IPS DF 4.7 (cell line): ENCODE measurements at regions not wholly inside any gene's neighbourhood (a gene's known extent, or its start where the extent isn't known, plus 50 kb on each side); places are given as distances from the start of the nearest gene placed in this dataset.

ENCODE experiments used
- DNase-seq: peaks from one replicate; pipeline ENCODE4 v3.0.0-alpha.2; 2013; ENCODE audit warnings: low spot score; ENCODE audit errors: extremely low read depth

GRCh38 chr10:123485341-123485960 lies 180.7 kb upstream of the GPR26 start:
- no peak for DNase-seq

GRCh38 chr10:123488436-123488835 lies 177.7 kb upstream of the GPR26 start:
- DNase-seq: no peak

GRCh38 chr10:123491364-123491763 lies 174.8 kb upstream of the GPR26 start:
- DNase-seq: no peak

- DNase-seq: no peak
Measured at GRCh38 chr10:123492016-123492415, 174.1 kb upstream of the GPR26 start.

GRCh38 chr10:123494301-123494808 lies 171.8 kb upstream of the GPR26 start:
- DNase-seq: no peak

- no peak for DNase-seq
Measured at GRCh38 chr10:123496375-123496774, 169.8 kb upstream of the GPR26 start.

GRCh38 chr10:123496996-123497660 lies 169.0 kb upstream of the GPR26 start:
- DNase-seq: no peak

GRCh38 chr10:123500110-123500509 lies 166.0 kb upstream of the GPR26 start:
- no peak for DNase-seq

- no peak for DNase-seq
Measured at GRCh38 chr10:123501148-123501547, 165.0 kb upstream of the GPR26 start.

- DNase-seq: no peak
Measured at GRCh38 chr10:123502983-123503382, 163.2 kb upstream of the GPR26 start.

- DNase-seq: no peak
Measured at GRCh38 chr10:123506455-123506854, 159.7 kb upstream of the GPR26 start.

GRCh38 chr10:123507298-123507697 lies 158.9 kb upstream of the GPR26 start:
- no peak for DNase-seq

- DNase-seq: no peak
Measured at GRCh38 chr10:123509338-123509737, 156.8 kb upstream of the GPR26 start.

- no peak for DNase-seq
Measured at GRCh38 chr10:123512901-123513775, 153.0 kb upstream of the GPR26 start.

GRCh38 chr10:123513870-123514269 lies 152.3 kb upstream of the GPR26 start:
- no peak for DNase-seq

GRCh38 chr10:123514996-123515395 lies 151.2 kb upstream of the GPR26 start:
- no peak for DNase-seq

GRCh38 chr10:123515661-123516060 lies 150.5 kb upstream of the GPR26 start:
- DNase-seq: no peak

- DNase-seq: no peak
Measured at GRCh38 chr10:123516291-123516690, 149.9 kb upstream of the GPR26 start.

- no peak for DNase-seq
Measured at GRCh38 chr10:123517426-123517825, 148.7 kb upstream of the GPR26 start.

- no peak for DNase-seq
Measured at GRCh38 chr10:123517901-123518300, 148.3 kb upstream of the GPR26 start.

- no peak for DNase-seq
Measured at GRCh38 chr10:123518765-123519164, 147.4 kb upstream of the GPR26 start.

GRCh38 chr10:123519861-123520260 lies 146.3 kb upstream of the GPR26 start:
- no peak for DNase-seq
